Posterior cingulate gyrus (tissue), 11 donors: ENCODE measurements at regions not wholly inside any gene's neighbourhood (a gene's known extent, or its start where the extent isn't known, plus 50 kb on each side); places are given as distances from the start of the nearest gene placed in this dataset.
A peak's percentile ranks its signal among the peaks of the same experiment; 100 is the strongest.

Source experiments
- DNase-seq, 10 donors: peaks; one replicate each; pipeline versions ENCODE4 v3.0.0 to v3.0.0-alpha.2; 2020 to 2021; ENCODE audit warnings: mixed read lengths in 3 of 10
- intact Hi-C: fragments of 100-400 bp; cut with DNase I; formaldehyde crosslinking; loops from one replicate; pipeline ENCODE4 v1.15.1; 2023

DNA sequence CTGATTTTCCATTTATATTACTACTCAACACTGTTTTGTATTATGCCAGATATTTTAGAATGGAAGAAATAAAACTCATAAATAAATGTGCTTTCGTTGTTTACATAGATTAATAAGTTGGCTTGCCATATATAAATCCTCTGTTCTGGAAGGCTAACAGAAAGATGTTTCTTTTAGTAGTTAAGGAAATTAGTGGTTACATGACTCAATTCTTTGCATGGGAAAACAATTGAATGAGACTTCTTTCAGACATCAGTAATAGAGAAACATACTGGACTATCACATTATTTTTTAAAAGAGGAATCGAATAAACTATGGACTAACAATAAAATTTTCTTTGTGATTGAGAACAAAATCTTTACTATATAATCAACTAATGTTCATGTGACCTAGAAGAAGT lies 336.5 kb downstream of the KCNS3 start:
- DNase-seq, result no peak
- intact Hi-C loops, result no loop called here

DNA sequence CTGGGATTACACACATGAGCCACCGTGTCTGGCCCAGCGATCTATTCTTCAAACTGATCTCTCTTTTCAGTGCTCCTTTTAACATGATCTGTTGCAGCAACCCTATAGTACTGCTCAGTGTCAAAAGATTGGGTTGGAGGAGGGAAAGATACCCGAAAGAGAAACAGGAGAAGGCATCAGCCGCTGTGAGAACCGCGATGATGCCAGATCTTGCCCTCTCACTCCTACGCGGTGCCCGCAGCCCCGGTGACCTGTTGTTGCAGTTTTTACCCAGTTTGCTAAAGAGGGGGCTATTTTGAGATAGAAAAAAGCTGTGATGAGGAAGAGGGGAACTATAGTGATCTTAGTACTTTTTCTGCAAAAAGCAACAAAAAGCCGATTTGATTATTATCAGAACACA lies 335.5 kb downstream of the KCNS3 start:
- intact Hi-C loops, result no loop called here
- no peak for DNase-seq

DNA sequence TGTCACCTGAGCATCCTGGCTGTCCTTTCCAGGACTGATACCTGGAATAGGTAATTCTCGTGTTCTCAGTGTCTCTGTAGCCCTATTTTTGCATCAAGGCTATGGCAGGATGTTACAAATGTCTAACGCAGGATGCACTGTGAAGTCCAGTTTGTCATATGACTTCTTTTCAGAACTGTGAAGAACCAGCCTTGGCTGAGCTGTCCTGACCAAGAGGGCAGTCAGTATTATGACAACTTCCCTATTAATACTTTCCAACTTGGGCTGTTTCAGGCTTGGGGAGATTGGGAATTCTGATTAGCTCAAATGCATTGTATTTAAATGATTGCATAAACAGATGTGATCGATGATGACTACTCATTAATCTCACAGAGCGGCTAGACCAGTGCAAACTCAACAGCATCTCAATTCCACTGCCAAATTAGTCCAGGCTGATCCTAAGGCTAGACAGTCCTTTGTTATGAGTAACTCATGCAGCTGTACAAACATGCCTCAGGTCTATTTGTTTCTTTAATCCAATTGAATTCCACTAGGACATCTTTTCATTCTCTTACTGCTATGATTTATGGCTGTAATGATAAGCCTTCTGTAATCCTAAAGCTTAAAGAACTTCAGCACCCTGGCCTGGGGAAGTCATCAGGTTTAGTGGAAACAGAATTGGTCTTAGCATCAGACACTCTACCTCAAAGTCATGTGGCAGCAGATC lies 331.6 kb downstream of the KCNS3 start:
- DNase-seq, result no peak
- intact Hi-C loops, result no loop called here

DNA sequence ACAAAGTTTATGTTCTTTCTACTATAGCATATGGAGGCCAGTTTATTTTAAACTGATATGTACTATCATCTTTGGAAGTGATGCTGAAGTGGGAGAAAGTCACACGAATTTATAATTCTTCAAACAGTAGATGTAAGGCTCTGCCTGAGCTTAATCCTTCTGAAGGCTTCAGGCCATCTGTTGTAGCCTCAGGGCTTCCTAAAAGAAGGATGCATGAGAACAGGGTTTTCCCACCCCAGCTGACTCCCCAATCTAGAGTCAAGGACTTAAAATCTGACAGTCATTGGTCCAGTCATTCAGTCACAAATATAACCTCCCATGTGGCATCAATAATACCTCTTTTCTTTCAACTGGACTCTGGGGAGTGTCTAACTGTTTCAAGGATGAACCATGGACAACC lies 330.5 kb downstream of the KCNS3 start:
- intact Hi-C loops, result no loop called here
- no peak for DNase-seq

DNA sequence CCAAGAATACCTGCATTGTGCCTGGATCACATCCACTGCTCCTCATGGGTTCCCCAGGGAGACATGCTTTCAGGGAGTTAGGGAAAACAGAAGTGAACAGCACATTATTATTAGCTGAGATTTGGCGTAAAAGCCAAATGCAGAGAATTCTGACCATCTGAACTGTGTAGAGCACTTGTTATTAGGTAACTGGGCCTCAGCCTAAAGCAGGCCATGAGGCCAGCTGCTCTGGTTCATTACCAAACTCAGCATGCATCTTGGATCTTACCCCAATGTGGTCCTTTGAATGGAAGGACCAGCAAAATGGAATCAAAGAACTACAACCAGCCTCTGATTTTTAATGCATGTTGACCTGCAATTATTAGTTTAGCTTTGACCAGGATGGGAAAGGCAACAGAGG lies 322.3 kb downstream of the KCNS3 start:
- intact Hi-C loops, result no loop called here
- no peak for DNase-seq

DNA sequence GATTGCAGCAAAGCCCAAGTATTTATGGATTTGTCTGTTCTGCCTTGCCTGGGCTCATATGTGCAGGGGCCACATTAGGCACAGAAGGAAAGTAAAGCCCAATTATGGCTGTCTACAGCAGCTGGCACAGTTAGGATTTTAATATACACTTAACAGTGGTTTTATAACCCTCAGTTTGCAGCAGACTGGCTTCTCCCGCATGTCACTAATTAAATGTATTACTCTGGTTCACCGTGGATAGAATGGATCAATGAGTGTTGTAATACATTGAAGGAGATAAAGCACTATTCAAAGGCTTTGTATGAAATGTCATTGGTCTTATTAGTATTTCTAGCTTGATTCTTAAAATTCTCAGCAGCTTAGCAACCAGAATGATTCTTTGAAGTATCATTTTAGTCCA lies 320.2 kb downstream of the KCNS3 start:
- no peak for DNase-seq
- intact Hi-C loops, result no loop called here

DNA sequence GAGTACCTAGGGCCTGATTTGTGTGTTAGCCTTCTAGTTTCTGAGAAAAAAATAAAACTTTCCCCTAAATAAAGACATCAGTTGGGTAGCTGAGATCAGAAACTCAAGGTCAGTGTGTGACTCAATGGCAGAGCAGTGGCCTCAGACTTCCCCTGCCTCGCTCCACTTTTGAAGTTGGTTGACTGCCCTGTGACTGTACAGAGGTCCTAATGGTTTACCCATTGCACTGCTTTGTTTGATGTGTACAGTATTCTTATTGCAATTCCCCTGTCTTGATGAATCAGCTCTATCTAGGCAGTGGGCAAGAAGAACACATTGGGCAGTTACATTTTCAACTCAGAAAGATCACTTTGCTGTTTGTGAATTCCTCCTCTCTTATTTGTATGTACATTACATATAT lies 315.7 kb downstream of the KCNS3 start:
- no peak for DNase-seq
- intact Hi-C loops, result no loop called here

DNA sequence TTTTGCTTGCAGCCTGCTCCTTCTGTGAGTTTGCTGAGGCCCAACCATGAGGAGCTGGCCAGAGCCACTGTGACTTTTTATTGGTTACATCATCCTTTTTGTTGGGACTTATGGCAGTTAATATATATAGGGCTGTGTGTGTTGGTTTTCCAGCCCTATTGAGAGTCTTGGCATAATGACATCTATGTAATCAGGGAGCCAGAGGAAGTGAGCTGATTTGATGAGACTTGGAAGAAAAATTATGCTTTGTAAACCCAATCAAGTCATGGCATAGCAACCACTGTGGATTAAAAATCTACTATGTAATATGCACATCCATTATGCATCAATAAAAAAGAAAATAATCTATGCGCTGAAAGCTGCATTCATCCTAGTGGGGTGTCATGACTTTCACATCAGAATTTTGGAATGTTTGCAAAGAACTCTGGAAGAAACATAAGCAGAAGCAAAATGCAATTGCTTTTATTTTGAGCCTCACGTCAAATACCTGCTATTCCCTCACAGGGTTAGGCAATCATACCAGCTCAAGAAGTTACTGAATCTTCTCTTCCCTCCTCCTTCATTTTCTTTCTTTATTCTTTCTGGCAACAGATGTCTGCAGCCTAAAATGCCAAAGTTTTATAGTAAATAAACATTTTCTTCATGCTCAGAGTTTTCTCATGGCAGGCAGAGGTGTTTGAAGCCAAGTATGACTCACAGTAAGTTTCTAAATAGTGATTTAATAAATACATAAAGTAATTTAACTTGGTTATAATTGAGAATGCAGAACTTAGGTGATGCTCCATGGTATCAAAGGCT lies 308.5 kb downstream of the KCNS3 start:
- DNase-seq, result no peak
- intact Hi-C loops, result no loop called here

DNA sequence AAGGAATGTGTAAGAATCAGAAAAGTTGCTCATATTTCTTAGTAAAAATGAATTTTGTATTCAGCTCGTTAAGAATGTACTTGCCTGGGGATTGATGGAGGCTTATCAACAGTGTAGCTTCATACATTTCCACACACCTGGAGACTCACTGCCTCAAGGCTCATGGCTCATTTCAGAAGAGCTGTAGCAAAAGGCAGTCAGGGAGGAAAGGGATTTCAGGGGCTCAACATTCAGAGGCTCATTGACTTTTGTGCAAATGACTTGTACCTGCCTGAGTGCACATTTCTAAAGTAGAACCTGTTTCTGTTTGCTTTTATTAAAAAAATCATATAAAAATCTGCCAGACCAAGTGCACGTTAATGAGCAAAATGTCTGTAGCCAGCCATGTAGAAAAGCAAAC lies 304.4 kb downstream of the KCNS3 start:
- no peak for DNase-seq
- intact Hi-C loops, result no loop called here

DNA sequence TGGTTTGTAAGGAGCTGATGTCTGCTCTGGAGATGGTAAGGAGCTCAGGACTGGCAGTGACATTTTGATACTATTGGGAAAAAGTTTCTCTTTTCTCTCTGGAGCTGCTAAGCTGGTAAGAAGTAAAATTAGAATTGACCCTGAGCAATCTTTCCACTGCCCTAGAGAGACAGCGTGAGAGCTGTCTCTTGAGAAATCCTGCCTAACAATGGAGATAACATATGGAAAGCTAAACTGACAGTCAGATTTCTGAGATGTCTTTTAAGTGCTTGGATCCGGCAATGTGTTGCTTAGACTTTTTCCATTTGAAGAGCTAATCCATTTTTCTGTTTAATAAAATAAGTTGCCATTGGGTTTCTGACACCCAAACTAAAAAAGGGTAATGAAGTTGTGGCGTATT lies 302.4 kb downstream of the KCNS3 start:
- intact Hi-C loops, result no loop called here
- no peak for DNase-seq

DNA sequence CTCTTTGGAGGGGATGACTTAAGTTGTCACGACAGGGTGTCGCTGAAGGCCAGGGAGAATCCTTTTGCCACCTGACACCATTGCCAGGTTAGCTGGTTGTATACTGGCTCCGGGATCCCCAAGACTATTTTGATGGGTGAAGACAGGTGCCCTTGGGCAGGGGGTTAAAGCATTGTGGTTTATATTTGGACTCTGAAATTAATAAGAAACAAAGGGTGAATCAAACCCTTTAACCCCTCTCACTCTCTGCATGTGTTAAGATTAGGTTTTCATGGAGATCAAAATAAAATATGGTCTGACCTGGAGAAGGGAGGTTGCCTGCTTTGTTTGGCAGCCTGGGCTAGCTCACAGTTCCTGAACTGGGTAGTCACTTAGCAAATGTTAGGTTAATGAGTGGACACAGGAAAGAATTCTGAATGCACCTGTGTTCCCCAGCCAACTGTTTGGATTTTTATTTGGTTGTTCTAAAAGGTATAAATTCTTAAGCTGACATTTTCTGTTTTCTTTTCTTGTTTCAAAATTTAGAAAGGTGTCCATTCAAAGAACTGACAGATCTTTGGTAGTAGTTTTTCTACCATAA lies 301.7 kb downstream of the KCNS3 start:
- intact Hi-C loops, result no loop called here
- DNase-seq, result no peak

DNA sequence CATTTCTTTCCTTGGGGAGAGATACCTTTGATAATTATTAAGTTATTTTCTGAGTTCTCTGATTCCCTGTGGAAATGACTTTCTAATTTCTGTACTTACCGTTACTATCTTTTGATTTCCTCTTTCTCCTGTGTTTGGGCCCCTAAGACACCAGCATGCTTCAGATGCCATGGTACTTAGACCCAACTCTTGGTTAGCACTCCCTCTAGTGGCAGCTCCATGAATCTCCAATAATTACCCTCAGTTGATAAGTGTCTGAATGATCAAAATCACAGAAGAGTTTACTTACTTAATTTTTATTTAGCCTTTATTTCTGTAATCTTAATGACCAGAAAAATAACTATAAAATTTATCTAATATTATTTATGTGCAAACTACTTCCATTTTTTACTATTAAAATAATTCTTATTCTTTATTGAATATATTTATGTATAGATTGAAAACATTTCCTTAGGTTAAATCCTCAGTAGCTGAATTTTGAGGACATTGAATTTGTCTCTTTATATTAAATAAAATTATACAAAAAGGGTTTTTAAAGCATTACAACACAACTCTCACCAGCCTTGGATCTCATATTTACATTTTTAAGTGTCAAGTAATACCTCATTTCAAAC lies 300.4 kb downstream of the KCNS3 start:
- intact Hi-C loops, result loop anchor here (5.0 kb wide), 1 partner anchor 327 kb away; no protein-coding TSS in a partner anchor
- DNase-seq, result peak in 3 of 10 donors; percentile 10 to 32 (median 26)

DNA sequence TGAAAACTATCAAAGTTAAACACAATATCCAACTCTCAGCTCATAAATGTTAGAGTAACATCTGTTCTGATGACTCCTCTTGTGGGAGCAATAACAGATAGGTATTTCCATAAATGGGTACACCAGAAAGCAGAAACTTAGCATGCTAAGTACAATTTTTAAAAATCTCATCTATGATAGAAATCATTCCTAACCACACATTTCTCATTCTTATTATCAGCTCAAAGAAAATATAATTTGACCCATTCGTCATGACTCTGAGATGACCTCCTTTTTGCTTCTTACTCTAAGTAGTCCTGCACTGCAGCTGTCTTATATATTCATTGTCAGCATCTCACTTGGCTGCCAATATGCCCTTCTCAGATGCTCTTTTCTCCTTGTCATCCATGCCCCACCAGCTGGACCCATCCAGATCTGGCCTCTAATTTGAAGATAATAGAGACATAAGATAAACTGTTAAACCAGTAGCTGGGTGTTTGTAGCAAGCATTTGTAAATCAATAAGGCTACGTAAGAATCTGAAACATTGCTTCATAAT lies 298.3 kb downstream of the KCNS3 start:
- intact Hi-C loops, result loop anchor here (5.0 kb wide), 1 partner anchor 324 kb away; no protein-coding TSS in a partner anchor

DNA sequence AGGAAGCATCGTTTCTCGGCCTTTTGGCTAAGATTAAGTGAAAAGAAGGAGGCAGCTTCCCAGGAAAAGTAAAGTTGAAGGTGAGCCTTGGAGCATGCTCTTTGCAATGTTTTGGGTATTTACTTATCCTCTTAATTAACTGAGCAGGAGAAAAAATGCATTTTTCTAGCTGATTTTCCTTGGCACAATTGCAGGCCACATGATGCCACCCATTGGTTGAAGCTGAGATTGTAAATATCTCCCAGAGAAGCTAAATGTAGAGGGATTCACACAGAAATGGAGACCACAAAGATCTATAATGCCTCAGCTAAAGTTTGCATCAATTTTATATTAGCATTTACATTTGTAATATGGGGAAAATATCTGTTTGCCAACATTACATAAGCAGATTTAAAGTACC lies 294.1 kb downstream of the KCNS3 start:
- DNase-seq, result no peak
- intact Hi-C loops, result no loop called here

More for the DNA sequence above, 298.3 kb downstream of the KCNS3 start:
- no peak for DNase-seq

DNA sequence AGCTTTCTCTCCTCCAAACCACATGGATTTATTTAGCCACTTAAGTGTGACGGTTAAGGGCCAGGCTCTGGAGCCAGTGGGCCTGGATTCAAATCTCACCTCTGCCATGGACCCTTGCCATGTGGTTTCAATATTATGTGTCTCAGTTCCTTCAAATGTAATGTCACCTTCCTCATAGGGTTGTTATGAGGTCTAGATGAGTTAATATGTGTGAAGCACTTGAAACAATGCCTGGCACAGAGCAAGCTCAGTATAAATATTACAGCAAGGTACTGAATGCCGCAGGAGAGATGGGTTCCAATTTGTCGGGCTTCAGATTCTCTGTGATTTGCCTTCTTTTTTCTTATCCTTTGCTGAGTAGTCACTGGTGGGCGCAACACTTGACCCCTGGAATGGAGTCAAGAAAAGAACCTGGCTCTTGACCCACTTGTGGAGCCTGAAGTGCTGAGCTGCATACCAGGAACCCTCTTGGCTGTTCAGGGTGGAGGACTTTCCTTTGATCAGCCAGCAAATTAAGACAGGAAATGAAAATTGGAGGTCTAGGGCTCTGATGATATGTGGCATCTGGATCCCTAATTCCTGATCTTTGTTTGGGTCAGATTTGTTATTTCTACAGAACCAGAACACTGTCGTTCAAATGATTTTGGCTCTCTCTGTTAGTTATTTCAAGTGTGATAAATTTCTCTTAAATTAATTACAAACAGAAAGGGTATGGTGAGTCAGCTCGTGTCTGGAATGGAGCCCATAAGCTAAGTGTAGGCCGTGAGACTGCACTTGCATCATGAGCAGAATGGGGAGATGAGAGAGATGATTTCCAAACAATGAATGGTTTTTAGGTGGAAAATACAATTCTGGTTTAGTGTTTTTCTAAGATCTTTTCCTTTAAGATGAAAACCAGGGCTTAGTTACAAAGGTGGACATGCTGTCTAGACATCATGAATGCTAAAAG lies 293.0 kb downstream of the KCNS3 start:
- intact Hi-C loops, result no loop called here
- no peak for DNase-seq

DNA sequence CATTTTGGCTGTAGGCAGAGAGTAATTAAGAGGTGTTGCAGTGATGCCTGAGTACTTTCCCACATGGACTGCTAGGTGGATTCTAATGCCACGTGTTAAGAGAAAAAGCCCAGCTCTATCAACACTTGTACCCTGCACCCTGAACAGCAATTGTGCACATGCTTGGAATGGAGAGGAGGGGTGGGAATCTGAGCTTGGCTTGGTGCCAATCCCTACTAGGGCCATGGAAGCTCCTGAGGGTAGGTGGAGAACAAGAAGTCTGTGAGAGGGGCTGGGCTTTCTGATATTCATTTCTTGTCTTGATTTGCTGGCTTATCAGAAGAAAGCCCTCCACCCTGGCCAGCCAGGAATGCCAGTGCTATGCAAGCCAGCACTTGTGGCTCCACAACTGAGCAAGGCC lies 292.2 kb downstream of the KCNS3 start:
- intact Hi-C loops, result no loop called here
- no peak for DNase-seq

DNA sequence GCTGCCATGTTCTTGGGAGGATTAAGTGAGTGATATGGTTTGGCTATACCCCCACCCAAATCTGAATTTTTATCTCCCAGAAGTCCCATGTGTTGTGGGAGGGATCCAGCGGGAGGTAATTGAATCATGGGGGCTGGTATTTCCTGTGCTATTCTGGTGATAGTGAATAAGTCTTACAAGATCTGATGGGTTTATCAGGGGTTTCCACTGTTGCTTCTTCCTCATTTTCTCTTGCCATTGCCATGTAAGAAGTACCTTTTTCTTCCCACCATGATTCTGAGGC lies 291.4 kb downstream of the KCNS3 start:
- intact Hi-C loops, result no loop called here
- DNase-seq, result no peak

DNA sequence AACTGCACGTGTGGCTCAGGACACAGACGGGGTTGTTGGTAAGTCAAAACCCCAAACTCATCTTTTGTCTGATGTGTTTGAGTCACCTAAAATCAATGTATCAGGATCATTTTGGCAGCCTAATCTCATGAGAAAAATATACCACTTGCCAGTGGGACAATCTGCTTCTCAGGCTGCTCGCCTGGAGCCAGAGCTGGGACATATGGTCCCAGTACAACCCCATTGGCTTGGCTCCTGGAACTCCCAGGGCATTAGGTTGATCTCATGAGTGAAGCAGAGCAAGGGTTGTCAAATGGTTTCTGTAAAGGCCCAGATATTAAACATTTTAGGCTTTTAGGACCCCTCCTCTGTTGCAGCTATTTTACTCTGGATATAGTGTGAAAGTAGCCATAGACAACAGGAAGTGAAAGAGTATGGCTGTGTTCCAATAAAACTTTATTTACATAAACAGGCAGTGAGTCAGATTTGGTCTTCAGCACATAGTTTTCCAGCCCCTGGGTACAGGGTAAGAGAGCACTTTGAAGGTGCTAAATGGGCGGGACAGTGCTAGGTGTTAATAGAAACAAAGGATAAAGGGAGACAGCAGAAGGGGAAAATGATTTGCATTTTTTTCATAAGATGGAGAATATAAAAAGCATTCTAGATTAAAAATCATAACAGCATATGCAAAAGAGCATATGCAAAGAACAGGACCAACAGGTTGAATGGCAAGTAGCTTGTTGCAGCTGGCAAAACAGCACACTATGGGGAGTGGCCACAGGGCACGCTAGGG lies 290.8 kb downstream of the KCNS3 start:
- intact Hi-C loops, result no loop called here

DNA sequence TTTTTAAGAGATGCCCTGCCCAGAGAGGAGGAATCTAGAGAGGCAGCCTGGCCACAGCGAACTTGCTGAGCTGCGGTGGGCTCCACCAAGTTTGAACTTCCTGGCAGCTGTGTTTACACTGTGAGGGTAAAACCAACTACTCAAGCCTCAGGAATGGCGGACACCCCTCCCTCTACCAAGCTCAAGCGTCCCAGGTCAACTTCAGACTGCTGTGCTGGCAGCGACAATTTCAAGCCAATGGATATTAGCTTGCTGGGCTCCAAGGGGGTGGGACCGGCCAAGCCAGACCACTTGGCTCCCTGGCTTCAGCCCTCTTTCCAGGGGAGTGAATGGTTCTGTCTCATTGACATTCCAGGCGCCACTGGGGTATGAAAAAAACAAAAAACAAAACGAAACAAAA lies 289.4 kb downstream of the KCNS3 start:
- intact Hi-C loops, result no loop called here
- DNase-seq, result no peak

More for the DNA sequence above, 290.8 kb downstream of the KCNS3 start:
- no peak for DNase-seq
